GM19351 (cell line): ENCODE measurements at regions not wholly inside any gene's neighbourhood (a gene's known extent, or its start where the extent isn't known, plus 50 kb on each side); places are given as distances from the start of the nearest gene placed in this dataset.
"Not testable (repeated sequence)": the region's sequence is repeated elsewhere in the genome, so short reads cannot be mapped to it uniquely, and the experiment has no call there.

ENCODE experiments used
- ATAC-seq: cut with Tn5 transposase; IDR thresholded peaks from one replicate; pipeline ENCODE4 v1.9.1; 2021; ENCODE audit warnings: mild to moderate bottlenecking, moderate library complexity; ENCODE audit not compliant: unreplicated experiment

DNA sequence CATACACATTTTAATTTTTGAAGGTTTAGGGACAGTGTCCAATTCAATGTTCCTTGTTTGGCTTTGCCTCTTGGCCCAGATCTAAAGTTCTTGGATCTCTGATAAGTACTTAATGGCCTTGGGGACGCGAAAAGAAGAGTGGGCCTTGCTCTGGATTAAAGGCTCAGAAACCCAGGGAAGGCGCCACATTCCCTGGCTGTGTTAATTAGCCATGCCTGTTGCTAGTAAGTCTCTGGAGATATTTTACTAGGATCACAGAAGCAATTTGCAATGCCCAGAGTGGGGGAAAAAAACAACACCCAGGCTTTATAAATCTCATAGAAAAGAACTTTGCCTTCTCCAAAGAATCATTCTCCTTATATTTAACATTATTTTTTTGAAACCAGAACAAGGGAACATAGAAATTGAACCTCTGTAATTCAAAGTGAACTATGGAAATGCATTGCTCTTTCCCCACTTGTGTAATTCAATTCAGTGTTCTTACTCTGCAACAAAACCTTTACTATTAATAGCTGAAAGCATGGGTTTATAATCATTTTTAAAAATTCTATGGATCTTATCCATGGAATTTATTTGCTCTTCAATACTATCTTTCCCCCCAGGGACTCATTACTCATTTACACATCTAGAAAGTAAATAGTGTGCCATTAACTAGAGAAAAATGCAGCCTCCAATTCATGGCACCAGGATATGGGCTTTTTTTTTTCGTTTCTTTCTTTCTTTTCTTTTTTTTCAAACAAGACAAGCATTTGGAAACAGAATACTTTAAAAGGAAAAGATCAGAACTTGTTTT, 172.2 kb upstream of the ANKRD55 start:
- ATAC-seq = no peak

DNA sequence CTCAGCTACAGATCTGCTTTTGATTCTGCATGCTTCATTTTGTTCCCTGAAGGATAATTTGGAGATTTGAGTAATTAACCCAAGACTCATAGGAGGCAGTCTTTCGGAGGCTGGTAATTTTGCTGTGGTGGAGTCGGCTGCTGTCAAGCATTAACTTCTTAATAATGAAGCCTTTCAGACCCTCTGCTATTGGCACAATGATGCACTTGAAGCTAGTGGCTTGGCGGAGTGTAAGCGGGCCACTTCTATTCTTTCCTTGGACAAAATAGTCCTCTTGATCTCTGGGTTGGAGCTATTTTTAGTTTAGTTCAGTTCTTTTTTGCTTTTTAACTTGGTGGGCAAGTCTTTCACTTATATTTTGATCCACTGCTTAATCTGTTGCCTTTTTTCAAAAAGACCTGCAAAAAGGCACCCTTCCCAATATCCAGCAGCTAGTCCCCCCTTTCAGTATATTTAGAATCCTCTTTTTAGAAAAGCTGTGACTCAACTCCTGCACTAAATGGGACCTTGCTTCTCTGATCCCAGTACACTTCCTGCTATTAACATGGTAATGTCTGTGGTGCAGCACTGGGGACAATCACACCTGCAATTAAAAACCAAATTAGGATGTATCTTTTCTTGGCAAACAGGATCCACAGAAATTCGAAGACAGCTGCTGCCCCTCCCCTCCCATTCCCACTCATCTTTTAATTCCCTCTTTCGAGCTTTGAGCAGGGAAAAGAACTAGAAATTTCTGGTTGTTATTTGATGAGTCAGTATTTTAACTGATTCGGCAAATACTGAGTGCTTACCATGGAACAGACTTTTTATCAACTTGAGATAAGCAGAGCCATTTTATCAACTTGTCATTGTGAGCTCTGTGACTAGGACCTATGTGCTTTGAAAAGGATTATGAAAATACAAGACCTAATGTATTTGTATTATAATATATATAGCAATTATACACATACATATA, 169.4 kb upstream of the ANKRD55 start:
- no peak for ATAC-seq

DNA sequence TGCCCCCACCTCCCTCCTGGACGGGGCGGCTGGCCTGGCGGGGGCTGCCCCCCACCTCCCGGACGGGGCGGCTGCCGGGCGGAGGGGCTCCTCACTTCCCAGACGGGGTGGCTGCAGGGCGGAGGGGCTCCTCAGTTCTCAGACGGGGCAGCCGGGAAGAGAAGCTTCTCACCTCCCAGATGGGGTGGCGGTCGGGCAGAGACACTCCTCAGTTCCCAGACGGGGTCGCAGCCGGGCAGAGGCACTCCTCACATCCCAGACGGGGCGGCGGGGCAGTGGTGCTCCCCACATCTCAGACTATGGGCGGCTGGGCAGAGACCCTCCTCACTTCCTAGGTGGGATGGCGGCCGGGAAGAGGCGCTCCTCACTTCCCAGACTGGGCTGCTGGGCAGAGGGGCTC, 164.7 kb upstream of the ANKRD55 start:
- not testable (repeated sequence) for ATAC-seq

DNA sequence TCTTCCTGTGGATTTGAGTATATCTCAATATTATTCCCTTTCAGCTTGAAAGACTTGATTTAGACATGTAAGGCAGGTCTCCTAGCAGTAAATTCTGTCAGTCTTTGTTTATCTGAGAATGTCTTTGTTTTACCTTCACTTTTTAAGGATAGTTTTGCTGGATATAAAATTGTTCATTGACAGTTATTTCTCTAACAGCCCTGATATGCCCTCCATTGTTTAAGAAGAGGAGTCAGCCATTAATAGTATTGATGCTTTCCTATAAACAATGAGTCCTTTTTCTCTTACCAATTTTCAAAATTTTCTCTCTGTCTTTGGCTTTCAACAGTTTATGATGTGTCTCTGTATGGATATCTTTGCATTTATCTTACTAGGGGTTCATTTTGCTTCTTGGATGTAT, 163.5 kb upstream of the ANKRD55 start:
- ATAC-seq = no peak

DNA sequence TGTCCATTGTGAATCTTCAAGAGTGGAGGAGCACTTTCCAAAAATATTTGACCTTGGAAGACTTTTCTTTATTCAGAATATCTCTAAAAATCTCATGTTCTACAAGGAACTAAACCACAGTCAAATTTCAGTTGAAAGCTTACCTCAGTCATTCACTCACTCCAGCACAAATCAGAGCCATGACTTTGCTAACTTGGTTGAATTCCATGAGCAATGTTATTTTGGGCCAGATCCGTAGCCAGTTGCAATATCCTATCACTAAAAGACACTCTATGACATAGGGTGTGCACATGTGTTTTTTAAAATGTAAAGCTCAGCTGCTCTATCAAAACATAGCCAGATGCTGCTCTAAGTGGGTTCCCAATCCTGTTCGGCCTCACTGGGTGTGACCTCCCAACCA, 156.1 kb upstream of the ANKRD55 start:
- ATAC-seq = no peak

DNA sequence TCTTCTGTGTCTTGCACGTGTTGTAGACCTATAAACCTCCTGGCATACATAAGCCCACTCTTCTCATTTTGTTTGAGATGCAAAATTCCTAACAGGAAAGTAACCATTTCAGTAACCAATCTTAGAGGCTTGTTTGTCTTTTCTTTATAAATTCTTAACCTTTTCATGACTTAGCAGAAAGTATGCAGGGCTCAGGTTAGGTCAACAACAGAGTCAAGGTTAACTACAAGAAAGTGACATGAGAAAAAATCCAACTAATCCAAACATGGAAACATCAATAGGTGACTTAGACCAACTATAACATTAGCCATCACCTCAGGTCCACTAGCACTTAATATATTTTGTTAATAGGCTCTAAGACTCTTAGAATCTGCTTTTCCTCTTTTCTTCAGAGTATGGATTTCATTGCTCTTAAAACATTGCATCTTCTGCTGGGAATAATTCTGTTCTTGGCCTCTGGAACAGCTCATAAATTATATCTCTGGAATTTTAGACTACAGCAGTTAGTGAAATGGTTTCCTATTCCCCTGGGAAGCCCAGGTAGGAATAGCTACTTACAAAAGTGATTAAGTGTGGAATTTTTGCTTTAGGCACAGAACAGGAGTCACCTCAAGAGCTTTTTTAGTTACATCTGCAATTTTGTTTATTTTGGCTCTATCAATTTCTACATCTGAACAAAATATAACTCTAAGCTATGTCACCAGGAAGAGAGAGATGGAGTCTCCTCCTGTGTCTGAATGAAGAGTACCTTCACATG, 155.3 kb upstream of the ANKRD55 start:
- ATAC-seq = no peak

DNA sequence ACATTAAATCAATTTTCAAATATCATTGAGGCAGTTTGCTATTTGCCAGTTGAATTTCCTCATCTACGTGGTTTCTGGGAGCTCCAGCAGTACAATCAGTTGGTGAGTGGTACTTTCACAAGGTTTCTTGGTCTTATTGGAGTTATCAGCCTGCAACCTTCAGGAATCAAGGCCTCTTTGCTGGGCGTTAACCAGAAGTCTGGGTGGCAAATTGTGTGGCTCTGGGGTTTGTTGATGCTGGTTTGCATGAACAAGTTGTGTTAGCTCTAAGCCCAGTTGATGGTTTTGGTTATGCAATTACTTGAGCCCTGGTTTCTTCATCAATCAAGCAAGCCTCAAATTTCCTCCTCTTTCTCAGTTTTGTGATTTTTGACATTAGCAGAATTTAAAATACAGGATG, 152.9 kb upstream of the ANKRD55 start:
- no peak for ATAC-seq

DNA sequence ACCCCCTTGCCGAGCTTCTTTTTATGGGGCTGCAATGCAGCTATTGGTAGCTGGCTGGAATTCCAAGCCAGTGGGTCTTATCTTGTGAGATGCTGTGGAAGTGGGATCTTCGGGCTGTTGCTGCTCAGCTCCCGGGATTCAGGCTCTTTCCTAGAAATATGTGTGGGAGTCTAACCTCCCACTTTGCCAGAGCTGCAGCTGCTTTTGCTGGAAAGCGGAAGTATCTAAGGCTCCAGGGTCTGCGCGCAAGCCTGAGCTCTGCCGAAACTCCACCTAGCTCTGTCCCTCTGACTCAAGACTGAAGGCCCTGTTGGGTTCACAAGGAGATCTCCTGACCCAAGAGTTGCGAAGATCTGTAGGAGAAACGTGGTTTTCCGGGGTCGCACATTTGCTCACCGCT, 151.1 kb upstream of the ANKRD55 start:
- no peak for ATAC-seq

DNA sequence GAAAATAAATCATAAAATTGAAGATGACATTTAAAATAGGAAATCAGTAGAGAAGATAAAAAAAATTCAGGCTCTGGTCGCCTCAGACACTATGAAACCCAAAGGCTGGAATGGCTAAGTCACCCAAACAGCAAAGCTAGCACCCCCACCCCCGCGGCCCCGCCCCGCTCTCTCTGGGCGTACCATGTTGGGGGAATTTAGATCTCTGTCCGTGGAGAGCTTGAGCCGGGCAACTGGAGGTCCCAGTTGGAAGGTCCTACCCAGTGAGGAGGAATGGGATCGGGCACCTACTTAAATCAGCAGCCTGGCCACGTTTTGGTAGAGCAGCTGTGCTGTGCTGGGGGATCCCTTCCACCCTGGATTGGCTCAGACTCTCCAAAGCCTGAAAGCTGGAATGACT, 150.6 kb upstream of the ANKRD55 start:
- ATAC-seq = no peak

DNA sequence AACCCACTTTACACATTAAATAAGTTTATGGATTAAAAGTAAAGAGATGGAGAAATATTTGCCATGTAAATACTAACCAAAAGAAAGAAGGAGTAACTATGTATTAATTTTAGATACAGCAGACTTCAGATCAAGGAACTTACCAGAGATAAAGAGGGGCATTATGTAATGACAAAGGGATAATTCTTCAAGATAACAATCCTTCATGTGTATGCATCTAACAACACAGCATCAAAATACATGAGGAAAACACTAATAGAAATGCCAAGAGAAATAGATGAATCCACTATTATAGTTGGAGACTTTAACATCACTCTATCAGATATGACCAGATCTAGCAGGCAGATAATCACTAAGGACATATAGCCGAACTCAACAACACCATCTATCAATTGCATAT, 149.8 kb upstream of the ANKRD55 start:
- ATAC-seq = no peak

DNA sequence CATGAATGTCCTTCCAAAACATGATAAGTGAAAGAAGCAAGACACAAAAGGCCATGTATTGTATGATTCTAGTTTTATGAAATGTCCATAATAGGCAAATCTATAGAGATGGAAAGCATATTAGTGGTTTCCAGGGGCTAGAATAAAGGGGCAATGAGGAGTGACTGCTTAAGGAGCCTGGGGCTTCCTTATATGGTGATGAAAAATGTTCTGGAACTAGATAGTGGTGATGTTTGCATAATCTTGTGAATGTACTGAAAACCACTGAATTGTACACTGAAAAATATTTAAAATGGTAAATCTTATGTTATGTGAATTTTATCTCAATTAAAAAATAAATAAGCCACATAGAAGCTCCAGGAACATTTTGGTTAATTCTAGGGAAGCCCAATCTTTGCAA, 144.4 kb upstream of the ANKRD55 start:
- ATAC-seq = no peak

DNA sequence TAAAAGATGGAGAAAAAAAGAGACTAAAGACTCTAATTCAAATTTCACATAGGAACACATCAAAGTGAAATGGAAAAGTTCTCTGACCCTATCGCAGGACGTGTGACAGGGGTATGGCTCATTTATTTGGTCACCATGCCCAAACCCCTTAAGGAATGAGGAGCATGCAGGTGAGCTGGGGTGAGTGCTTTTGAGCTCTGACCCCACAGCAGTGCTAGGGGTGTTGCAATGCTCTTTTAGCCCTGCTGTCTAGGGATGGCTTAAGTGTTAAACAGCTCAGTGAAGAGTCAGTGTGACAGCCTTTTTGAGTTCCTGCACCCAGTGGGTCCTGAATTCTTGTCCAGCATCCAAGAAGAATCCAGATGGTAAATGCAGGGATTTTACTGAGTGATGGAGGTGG, 143.0 kb upstream of the ANKRD55 start:
- no peak for ATAC-seq

DNA sequence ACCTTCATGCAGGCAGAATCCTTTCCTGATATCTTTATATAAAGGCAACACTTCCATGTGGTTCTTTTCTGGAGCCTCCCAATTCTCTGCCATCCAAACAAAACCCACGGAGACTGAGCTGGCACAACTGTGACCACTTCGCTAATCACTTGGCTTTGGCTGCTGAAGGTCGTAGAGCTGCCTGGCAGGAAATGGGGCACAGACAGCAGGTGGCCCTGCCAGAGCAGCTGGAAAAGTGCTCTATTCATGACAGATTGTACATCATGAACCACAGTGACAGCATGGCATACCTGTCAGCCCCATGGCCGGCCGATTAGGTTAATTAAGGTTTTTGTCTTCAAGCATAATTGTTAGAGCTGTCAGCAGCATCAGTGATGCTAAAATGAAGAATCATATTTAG, 141.9 kb upstream of the ANKRD55 start:
- no peak for ATAC-seq

DNA sequence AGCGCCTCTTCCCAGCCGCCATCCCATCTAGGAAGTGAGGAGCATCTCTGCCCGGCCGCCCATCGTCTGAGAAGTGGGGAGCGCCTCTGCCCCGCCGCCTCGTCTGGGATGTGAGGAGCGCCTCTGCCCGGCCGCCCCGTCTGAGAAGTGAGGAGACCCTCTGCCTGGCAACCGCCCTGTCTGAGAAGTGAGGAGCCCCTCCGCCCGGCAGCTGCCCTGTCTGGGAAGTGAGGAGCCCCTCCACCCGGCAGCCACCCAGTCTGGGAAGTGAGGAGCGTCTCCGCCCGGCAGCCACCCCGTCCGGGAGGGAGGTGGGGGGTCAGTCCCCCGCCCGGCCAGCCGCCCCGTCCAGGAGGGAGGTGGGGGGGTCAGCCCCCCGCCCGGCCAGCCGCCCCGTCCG, 139.4 kb upstream of the ANKRD55 start:
- ATAC-seq = not testable (repeated sequence)

DNA sequence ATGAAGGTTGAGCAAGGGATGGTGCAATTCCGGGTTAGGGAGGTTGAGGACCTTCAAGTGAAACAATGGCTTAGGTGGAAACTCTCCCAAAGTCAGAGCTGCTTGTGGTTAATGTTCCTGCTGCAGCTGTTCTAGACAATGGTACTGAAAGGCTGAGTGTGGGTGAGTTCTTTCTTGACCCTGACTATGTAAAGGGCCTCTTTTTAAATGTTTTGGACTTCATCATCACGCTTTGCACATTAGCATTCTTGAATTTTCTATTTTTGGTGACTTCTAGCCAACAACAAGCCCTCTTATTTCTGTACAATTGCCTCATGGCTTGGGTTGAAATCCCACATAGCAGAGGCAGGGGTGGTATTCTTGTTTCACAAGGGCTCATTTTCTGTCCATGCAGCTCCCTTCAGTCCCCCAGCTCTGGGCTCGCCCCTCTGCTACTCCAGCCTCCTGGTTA, 136.3 kb upstream of the ANKRD55 start:
- no peak for ATAC-seq

DNA sequence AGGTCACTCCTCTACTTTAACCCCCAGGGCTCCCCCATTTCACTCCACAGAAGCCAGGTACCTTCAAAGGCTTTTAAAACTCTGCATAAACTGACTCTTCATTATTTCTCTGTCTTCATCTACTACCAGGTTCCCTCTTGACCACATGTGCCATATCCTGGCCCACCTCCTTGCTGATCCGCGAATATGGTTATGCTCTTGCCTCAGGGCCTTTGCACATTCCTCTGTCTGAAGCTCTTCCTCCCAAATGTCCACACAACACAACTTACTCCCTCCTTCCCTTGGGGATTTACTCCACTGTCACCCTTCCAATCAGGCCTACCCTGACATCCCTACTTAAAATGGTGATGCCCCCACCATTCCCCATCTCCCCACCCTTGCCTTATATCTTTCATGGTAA, 134.6 kb upstream of the ANKRD55 start:
- ATAC-seq = no peak

DNA sequence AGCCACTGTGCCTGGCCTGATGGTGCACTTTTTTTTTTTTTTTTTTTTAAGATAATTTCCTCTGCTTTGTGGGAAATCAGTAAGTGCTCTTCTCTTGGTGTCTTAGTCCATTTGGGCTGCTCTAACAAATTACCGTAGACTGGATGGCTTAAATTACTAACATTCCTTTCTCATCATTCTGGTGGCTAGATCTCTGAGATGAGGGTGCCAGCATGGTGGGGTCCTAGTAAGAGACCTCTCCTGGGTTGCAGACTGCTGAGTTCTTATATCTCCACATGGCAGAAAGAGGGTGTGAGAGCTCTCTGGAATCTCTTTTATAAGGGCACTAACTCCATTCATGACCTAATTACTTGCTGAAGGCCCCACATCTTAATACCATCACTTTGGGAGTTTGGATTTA, 133.9 kb upstream of the ANKRD55 start:
- no peak for ATAC-seq

DNA sequence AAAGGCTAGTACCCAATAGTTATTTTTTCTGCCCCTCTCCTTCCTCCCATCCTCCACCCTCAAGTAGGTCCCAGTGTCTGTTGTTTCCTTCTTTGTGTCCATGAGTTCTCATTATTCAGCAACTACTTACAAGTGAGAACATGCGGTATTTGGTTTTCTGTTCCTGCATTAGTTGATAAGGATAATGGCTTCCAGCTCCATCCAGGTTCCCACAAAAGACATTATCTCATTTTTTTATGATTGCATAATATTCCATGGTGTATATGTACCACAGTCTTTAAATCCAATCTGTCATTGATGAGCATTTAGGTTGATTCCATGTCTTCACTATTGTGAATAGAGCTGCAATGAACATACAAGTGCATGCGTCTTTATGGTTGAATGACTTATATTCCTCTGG, 128.3 kb upstream of the ANKRD55 start:
- no peak for ATAC-seq

DNA sequence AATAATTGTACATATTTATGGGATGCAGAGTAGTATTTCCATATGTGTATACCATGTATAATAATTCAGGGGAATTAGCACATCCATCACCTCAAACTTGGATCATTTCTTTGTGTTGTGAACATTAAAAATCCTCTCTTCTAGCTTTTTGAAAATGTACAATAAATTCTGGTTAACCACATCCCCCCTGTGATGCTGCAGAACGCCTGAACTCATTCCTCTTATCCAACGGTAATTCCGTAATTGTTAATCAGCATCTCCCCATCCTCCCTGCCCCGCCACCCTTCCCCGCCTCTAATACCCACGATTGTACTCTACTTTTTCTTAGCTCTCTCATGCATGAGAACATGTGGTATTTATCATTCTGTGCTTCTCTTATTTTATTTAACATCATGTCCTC, 127.7 kb upstream of the ANKRD55 start:
- ATAC-seq = no peak

DNA sequence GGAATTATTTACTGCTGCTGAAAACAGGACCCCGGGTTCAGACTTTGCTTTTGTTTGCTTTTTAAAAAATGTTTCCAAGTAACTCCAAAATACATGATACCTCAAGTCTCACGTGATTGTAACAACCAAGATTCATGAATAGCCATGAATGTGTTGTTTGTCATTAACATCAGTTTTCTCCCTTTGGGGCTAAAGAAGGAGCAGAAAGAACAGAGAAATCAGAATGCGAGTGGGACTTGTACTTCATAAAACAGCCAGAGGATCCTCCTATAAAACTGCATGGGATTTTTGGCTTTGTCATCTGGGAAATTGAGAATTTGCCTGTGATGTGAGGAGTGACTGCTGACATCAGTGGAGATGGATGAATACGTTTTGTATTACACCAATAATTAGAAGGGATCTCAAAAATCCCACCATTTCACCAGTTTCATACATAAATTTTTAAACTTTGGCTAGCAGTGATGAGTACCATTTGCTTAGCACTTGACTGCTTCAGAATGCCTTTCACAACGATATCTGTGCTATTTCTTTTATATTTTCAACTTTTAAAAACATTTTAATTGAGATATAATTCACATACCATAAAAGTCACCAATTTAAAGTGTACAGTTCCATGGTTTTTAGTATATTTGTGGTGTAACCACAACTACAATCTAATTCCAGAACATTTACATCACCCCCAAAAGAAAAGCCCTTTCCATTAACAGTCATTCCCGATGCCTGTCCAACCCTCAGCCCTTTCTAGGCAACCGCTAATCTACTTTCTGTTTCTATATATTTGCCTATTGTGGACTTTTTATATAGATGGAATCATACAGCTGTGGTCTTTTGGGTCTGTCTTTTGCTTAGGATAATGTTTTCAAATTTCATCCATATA, 126.9 kb upstream of the ANKRD55 start:
- ATAC-seq = no peak
